Thyroid gland (tissue), 4 donors: ENCODE measurements at regions not wholly inside any gene's neighbourhood (a gene's known extent, or its start where the extent isn't known, plus 50 kb on each side); places are given as distances from the start of the nearest gene placed in this dataset.

Source experiments
- DNase-seq, 2 donors: peaks; one replicate each; pipeline ENCODE4 v3.0.0-alpha.2; 2019
- H3K27ac ChIP-seq, 3 donors: fragments of 200-600 bp; sonication (generic); 1 replicate in 2 of 3; 2 replicates in 1 of 3; pipeline ENCODE4 v1.5.1; 2016 to 2019; ENCODE audit warnings: mild to moderate bottlenecking in 1 of 3, moderate library complexity in 1 of 3
- H3K27me3 ChIP-seq: fragments of 200-600 bp; sonication (generic); one replicate; pipeline ENCODE4 v1.5.1; 2019
- H3K36me3 ChIP-seq, 2 donors: fragments of 200-600 bp; sonication (generic); one replicate each; pipeline ENCODE4 v1.5.1; 2016 to 2019
- H3K4me1 ChIP-seq, 2 donors: fragments of 200-600 bp; sonication (generic); one replicate each; pipeline ENCODE4 v1.5.1; 2017 to 2019
- H3K4me3 ChIP-seq, 3 donors: fragments of 200-600 bp; sonication (generic); replicated peaks in 1 of 3; 1 replicate in 2 of 3; 2 replicates in 1 of 3; pipeline ENCODE4 v1.5.1; 2016; ENCODE audit warnings: mild to moderate bottlenecking in 1 of 3
- H3K9me3 ChIP-seq: fragments of 200-600 bp; sonication (generic); one replicate; pipeline ENCODE4 v1.5.1; 2017
- POLR2A ChIP-seq, 2 donors: fragments of 450-650 bp; IDR thresholded peaks; one replicate each; pipeline ENCODE4 v1.6.1; 2017; ENCODE audit warnings: antibody characterized with exemption in 2 of 2, mild to moderate bottlenecking in 2 of 2, moderate library complexity in 1 of 2
- WGBS, 2 donors: methylation state at CpG; one replicate each; pipeline ENCODE4 v1.1.5; 2017; 5-methylcytosine and 5-hydroxymethylcytosine counted together
- intact Hi-C: fragments of 100-400 bp; cut with DNase I; formaldehyde crosslinking; loops from one replicate; pipeline ENCODE4 v1.15.1; 2023
- TF ChIP-seq, protein P1 (sequence below), 6 experiments: fragments of 200-600 bp in 3 of 6; fragments of 450-650 bp in 3 of 6; sonication (generic) in 3 of 6; IDR thresholded peaks; one replicate each; pipeline ENCODE4 v1.5.1; 2016 to 2019; ENCODE audit warnings: antibody characterized with exemption in 6 of 6, mild to moderate bottlenecking in 2 of 6, inconsistent platforms in 1 of 6, moderate library complexity in 1 of 6

- H3K4me1 ChIP-seq, result no peaks in the 10 kb centered on the region
- no peaks in the 10 kb centered on the region for H3K9me3 ChIP-seq
- no peaks in the 10 kb centered on the region for H3K27me3 ChIP-seq
- intact Hi-C loops, result no loop called here
- TF ChIP-seq POLR2A (IDR thresholded peaks at IDR 0.05), result no peak
- TF ChIP-seq, protein P1, sequence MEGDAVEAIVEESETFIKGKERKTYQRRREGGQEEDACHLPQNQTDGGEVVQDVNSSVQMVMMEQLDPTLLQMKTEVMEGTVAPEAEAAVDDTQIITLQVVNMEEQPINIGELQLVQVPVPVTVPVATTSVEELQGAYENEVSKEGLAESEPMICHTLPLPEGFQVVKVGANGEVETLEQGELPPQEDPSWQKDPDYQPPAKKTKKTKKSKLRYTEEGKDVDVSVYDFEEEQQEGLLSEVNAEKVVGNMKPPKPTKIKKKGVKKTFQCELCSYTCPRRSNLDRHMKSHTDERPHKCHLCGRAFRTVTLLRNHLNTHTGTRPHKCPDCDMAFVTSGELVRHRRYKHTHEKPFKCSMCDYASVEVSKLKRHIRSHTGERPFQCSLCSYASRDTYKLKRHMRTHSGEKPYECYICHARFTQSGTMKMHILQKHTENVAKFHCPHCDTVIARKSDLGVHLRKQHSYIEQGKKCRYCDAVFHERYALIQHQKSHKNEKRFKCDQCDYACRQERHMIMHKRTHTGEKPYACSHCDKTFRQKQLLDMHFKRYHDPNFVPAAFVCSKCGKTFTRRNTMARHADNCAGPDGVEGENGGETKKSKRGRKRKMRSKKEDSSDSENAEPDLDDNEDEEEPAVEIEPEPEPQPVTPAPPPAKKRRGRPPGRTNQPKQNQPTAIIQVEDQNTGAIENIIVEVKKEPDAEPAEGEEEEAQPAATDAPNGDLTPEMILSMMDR (IDR thresholded peaks at IDR 0.05), result no peak
- no peaks in the 10 kb centered on the region for H3K36me3 ChIP-seq
- DNase-seq, result no peak
- 74 to 77% methylated on average over 9 of the region's 9 CpGs for WGBS, 2 donors
- no peak overlapping the region for H3K27ac ChIP-seq
- H3K4me3 ChIP-seq, result no peak overlapping the region
These were observed 70.7 kb upstream of the SYN2 start for GRCh38 chr3:11933529-11933928.

- H3K9me3 ChIP-seq, result no peaks in the 10 kb centered on the region
- no peak for TF ChIP-seq POLR2A (IDR thresholded peaks at IDR 0.05)
- TF ChIP-seq, protein P1 (IDR thresholded peaks at IDR 0.05), result peak in 4 of 6 experiments; percentile 13 to 66 (median 46)
- H3K4me3 ChIP-seq, result no peak overlapping the region
- H3K4me1 ChIP-seq, result no peaks in the 10 kb centered on the region
- H3K27ac ChIP-seq, result no peak overlapping the region
- 22 to 28% methylated on average over 7 of the region's 7 CpGs for WGBS, 2 donors
- intact Hi-C loops, result no loop called here
- no peaks in the 10 kb centered on the region for H3K27me3 ChIP-seq
- DNase-seq, result peak; percentile 3
- no peaks in the 10 kb centered on the region for H3K36me3 ChIP-seq
These were observed 60.0 kb upstream of the SYN2 start for GRCh38 chr3:11944052-11944673.

GRCh38 chr3:11948331-11948730 lies 55.9 kb upstream of the SYN2 start:
- Histone ChIP-seq H3K27me3 (no peaks in the 10 kb centered on the region), H3K4me1 (no peaks in the 10 kb centered on the region), H3K27ac (no peak overlapping the region), H3K36me3 (no peaks in the 10 kb centered on the region), H3K4me3 (no peak overlapping the region), H3K9me3 (no peaks in the 10 kb centered on the region)
- no peak for TF ChIP-seq POLR2A (IDR thresholded peaks at IDR 0.05)
- TF ChIP-seq, protein P1 (IDR thresholded peaks at IDR 0.05), result no peak
- 76 to 94% methylated on average over 3 of the region's 3 CpGs for WGBS, 2 donors
- no peak for DNase-seq
- intact Hi-C loops, result no loop called here

GRCh38 chr3:11948866-11949265 lies 55.3 kb upstream of the SYN2 start:
- no peaks in the 10 kb centered on the region for H3K9me3 ChIP-seq
- H3K4me1 ChIP-seq, result no peaks in the 10 kb centered on the region
- no peaks in the 10 kb centered on the region for H3K36me3 ChIP-seq
- H3K27ac ChIP-seq, result no peak overlapping the region
- H3K4me3 ChIP-seq, result no peak overlapping the region
- TF ChIP-seq, protein P1 (IDR thresholded peaks at IDR 0.05), result no peak
- no peak for TF ChIP-seq POLR2A (IDR thresholded peaks at IDR 0.05)
- no peaks in the 10 kb centered on the region for H3K27me3 ChIP-seq
- intact Hi-C loops, result no loop called here
- DNase-seq, result no peak

- Histone ChIP-seq H3K9me3 (no peaks in the 10 kb centered on the region), H3K36me3 (no peaks in the 10 kb centered on the region), H3K27ac (no peak overlapping the region), H3K4me1 (no peaks in the 10 kb centered on the region), H3K4me3 (no peak overlapping the region), H3K27me3 (no peaks in the 10 kb centered on the region)
- WGBS, 2 donors, result 86 to 91% methylated on average over 3 of the region's 3 CpGs
- intact Hi-C loops, result no loop called here
- TF ChIP-seq POLR2A (IDR thresholded peaks at IDR 0.05), result no peak
- TF ChIP-seq, protein P1 (IDR thresholded peaks at IDR 0.05), result no peak
- no peak for DNase-seq
These were observed 54.8 kb upstream of the SYN2 start for GRCh38 chr3:11949351-11949750.
